Sigmoid colon (tissue), 6 donors: ENCODE measurements at regions not wholly inside any gene's neighbourhood (a gene's known extent, or its start where the extent isn't known, plus 50 kb on each side); places are given as distances from the start of the nearest gene placed in this dataset.

Experiments
- DNase-seq: peaks from one replicate; pipeline ENCODE4 v3.0.0-alpha.2; 2019
- H3K27ac ChIP-seq, 4 donors: fragments of 200-600 bp; sonication (generic); one replicate each; pipeline ENCODE4 v1.5.1; 2016 to 2019; ENCODE audit warnings: mild to moderate bottlenecking in 1 of 4
- H3K27me3 ChIP-seq, 3 donors: fragments of 200-600 bp; sonication (generic); one replicate each; pipeline ENCODE4 v1.5.1; 2019; ENCODE audit warnings: mild to moderate bottlenecking in 1 of 3
- H3K36me3 ChIP-seq, 4 donors: fragments of 200-600 bp; sonication (generic); one replicate each; pipeline ENCODE4 v1.5.1; 2016 to 2019
- H3K4me1 ChIP-seq, 4 donors: fragments of 200-600 bp; sonication (generic); one replicate each; pipeline ENCODE4 v1.5.1; 2017 to 2019
- H3K4me3 ChIP-seq, 4 donors: fragments of 200-600 bp; sonication (generic); one replicate each; pipeline ENCODE4 v1.5.1; 2017 to 2019; ENCODE audit warnings: mild to moderate bottlenecking in 2 of 4, moderate library complexity in 1 of 4
- H3K9me3 ChIP-seq, 4 donors: fragments of 200-600 bp in 3 of 4; sonication (generic) in 3 of 4; one replicate each; pipeline versions ENCODE4 v1.5.1 to v1.6.1; 2013 to 2019
- EP300 ChIP-seq, 4 donors: sonication (generic); formaldehyde crosslinking; IDR thresholded peaks; one replicate each; pipeline ENCODE4 v1.6.1; 2017; ENCODE audit warnings: antibody characterized with exemption in 4 of 4
- POLR2A ChIP-seq, 2 donors: fragments of 450-650 bp; IDR thresholded peaks; one replicate each; pipeline ENCODE4 v1.6.1; 2016; ENCODE audit warnings: antibody characterized with exemption in 2 of 2, mild to moderate bottlenecking in 2 of 2, moderate library complexity in 2 of 2
- POLR2AphosphoS5 ChIP-seq, 4 donors: sonication (generic); formaldehyde crosslinking; IDR thresholded peaks; one replicate each; pipeline ENCODE4 v1.6.1; 2017; ENCODE audit warnings: antibody characterized with exemption in 4 of 4
- WGBS, 2 donors: extraction: QIAGEN DNeasy Blood & Tissue Kit; methylation state at CpG; one replicate each; pipeline ENCODE4 v1.1.7; 2013; 5-methylcytosine and 5-hydroxymethylcytosine counted together
- intact Hi-C: fragments of 100-400 bp; cut with DNase I; formaldehyde crosslinking; loops from one replicate; pipeline ENCODE4 v1.15.1; 2023
- TF ChIP-seq, protein P1 (sequence below), 4 experiments: fragments of 450-650 bp in 3 of 4; fragments of 200-600 bp in 1 of 4; IDR thresholded peaks; one replicate each; pipeline ENCODE4 v1.5.1; 2016 to 2019; ENCODE audit warnings: antibody characterized with exemption in 4 of 4, mild to moderate bottlenecking in 3 of 4, moderate library complexity in 2 of 4
- donor health status: healthy with polysubstance abuse.
- donor health status: healthy.

DNA sequence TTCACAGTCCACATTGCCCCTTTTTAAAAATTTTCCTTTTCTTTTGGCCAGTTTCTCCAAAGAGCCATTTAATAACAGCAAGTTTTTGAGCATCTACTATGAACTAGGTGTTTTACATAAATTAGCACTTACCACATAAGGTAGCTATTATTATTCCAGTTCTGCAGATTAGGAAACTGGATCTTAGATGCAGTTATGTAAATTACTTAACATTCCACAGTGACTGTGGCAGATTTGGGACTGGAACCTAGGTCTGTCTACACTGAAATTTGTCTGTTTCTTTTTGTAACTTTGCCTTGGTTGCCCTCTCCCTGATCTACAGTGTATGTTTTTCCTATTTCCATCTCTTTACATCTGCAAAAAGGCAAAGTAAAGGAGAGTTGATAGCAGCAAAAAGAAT is 164.8 kb upstream of the ATP1B1 start:
- peaks cover 0 to 28% (median 12%) of the 10 kb centered on the region in 4 donors for H3K4me1 ChIP-seq
- intact Hi-C loops: no loop called here
- no peak for DNase-seq

DNA sequence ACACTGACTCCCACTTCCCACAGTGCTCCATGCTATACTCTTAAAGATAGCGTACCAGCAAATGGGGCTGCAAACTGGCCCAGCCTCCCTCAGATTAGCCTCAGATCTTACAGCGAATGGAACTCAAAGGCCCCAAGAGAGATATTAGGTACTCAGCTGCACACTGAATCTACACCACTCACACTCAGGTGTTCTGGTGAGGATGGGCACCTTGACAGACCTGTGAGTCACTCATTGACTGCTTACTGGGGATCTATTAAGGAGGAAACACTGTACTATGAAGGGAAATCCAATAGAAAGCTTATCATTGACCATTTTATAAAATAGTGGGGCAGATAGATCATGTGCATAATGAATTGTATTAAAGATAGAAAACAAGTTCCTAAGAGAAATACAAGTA is 164.3 kb upstream of the ATP1B1 start:
- WGBS, 2 donors: 96% methylated on average over 2 of the region's 2 CpGs
- H3K27me3 ChIP-seq: no peaks in the 10 kb centered on the region
- H3K4me3 ChIP-seq: no peak overlapping the region
- intact Hi-C loops: no loop called here
- no peak overlapping the region for H3K27ac ChIP-seq
- no peak for DNase-seq
- H3K4me1 ChIP-seq: peaks cover 0 to 28% (median 12%) of the 10 kb centered on the region in 4 donors
- no peaks in the 10 kb centered on the region for H3K9me3 ChIP-seq
- H3K36me3 ChIP-seq: no peaks in the 10 kb centered on the region
- TF ChIP-seq EP300 (IDR thresholded peaks at IDR 0.05): no peak

More for the DNA sequence above, 164.8 kb upstream of the ATP1B1 start:
- Histone ChIP-seq H3K36me3 (no peaks in the 10 kb centered on the region), H3K27ac (no peak overlapping the region), H3K4me3 (no peak overlapping the region), H3K9me3 (no peaks in the 10 kb centered on the region), H3K27me3 (no peaks in the 10 kb centered on the region)
- TF ChIP-seq POLR2A (IDR thresholded peaks at IDR 0.05) (no peak), EP300 (IDR thresholded peaks at IDR 0.05) (no peak), POLR2AphosphoS5 (IDR thresholded peaks at IDR 0.05) (no peak)
- TF ChIP-seq, protein P1, sequence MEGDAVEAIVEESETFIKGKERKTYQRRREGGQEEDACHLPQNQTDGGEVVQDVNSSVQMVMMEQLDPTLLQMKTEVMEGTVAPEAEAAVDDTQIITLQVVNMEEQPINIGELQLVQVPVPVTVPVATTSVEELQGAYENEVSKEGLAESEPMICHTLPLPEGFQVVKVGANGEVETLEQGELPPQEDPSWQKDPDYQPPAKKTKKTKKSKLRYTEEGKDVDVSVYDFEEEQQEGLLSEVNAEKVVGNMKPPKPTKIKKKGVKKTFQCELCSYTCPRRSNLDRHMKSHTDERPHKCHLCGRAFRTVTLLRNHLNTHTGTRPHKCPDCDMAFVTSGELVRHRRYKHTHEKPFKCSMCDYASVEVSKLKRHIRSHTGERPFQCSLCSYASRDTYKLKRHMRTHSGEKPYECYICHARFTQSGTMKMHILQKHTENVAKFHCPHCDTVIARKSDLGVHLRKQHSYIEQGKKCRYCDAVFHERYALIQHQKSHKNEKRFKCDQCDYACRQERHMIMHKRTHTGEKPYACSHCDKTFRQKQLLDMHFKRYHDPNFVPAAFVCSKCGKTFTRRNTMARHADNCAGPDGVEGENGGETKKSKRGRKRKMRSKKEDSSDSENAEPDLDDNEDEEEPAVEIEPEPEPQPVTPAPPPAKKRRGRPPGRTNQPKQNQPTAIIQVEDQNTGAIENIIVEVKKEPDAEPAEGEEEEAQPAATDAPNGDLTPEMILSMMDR (IDR thresholded peaks at IDR 0.05): no peak

GRCh38 chr1:168945870-168946269 is 160.6 kb upstream of the ATP1B1 start:
- DNase-seq: peak; percentile 82
- Histone ChIP-seq H3K4me1 (peaks cover 0 to 28% (median 12%) of the 10 kb centered on the region in 4 donors), H3K9me3 (no peaks in the 10 kb centered on the region), H3K36me3 (no peaks in the 10 kb centered on the region), H3K27ac (peak overlapping the region; percentile 39 to 61 (median 56)), H3K27me3 (no peaks in the 10 kb centered on the region), H3K4me3 (no peak overlapping the region)
- no peak for TF ChIP-seq POLR2AphosphoS5 (IDR thresholded peaks at IDR 0.05)
- TF ChIP-seq, protein P1 (IDR thresholded peaks at IDR 0.05): no peak
- WGBS, 2 donors: 22 to 55% methylated on average over 3 of the region's 3 CpGs
- intact Hi-C loops: no loop called here

DNA sequence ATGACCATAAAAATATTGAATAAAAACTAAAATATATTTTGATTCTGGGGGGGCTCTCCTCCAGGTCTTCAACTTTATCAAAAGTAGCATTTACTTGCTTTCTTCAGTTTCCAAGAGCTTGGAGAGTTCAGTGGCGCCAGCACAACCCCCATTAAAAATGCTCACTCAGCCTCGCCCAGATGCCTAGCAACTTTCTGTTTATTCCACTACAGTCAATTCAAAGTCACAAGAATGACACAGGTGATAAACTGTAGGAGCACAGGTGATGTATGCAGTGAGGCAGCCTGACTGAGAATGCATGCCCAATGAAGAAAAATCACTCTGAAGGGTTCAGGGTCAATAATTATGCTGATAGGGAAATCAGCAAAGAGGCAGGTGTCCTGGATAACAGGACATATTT is 159.4 kb upstream of the ATP1B1 start:
- H3K4me3 ChIP-seq: no peak overlapping the region
- H3K9me3 ChIP-seq: no peaks in the 10 kb centered on the region
- H3K4me1 ChIP-seq: peaks cover 0 to 28% (median 12%) of the 10 kb centered on the region in 4 donors
- 28 to 71% methylated on average over 2 of the region's 2 CpGs for WGBS, 2 donors
- H3K27me3 ChIP-seq: no peaks in the 10 kb centered on the region
- DNase-seq: no peak
- H3K36me3 ChIP-seq: no peaks in the 10 kb centered on the region
- no peak overlapping the region for H3K27ac ChIP-seq
- intact Hi-C loops: no loop called here
- no peak for TF ChIP-seq POLR2A (IDR thresholded peaks at IDR 0.05)
- no peak for TF ChIP-seq EP300 (IDR thresholded peaks at IDR 0.05)

GRCh38 chr1:168949672-168950071 is 156.8 kb upstream of the ATP1B1 start:
- Histone ChIP-seq H3K4me1 (peaks cover 0 to 15% (median 12%) of the 10 kb centered on the region in 4 donors), H3K27me3 (no peaks in the 10 kb centered on the region), H3K9me3 (no peaks in the 10 kb centered on the region), H3K36me3 (no peaks in the 10 kb centered on the region), H3K27ac (no peak overlapping the region), H3K4me3 (no peak overlapping the region)
- no peak for DNase-seq
- TF ChIP-seq EP300 (IDR thresholded peaks at IDR 0.05): no peak
- TF ChIP-seq POLR2AphosphoS5 (IDR thresholded peaks at IDR 0.05): no peak
- TF ChIP-seq, protein P1 (IDR thresholded peaks at IDR 0.05): no peak
- intact Hi-C loops: no loop called here

DNA sequence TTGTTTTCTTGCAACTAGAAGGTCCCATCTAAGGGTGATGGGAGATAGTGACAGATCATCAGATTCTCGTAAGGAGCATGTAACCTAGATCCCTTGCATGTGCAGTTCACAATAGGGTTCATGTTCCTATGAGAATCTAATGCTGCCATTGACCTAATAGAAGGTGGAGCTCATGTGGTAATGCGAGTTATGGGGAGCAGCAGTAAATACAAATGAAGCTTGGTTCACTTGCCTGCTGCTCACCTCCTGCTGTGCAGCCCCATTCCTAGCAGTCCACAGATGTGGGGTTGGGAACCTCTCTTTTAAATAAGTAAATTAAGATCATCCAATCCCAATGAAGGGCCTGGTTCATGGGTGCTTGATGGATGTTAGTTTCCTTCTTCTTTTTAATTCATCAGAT is 148.7 kb upstream of the ATP1B1 start:
- no peaks in the 10 kb centered on the region for H3K4me1 ChIP-seq
- H3K27me3 ChIP-seq: no peaks in the 10 kb centered on the region
- no peaks in the 10 kb centered on the region for H3K36me3 ChIP-seq
- no peak overlapping the region for H3K4me3 ChIP-seq
- TF ChIP-seq, protein P1 (IDR thresholded peaks at IDR 0.05): no peak
- TF ChIP-seq EP300 (IDR thresholded peaks at IDR 0.05): no peak
- no peak for TF ChIP-seq POLR2A (IDR thresholded peaks at IDR 0.05)
- no peak for TF ChIP-seq POLR2AphosphoS5 (IDR thresholded peaks at IDR 0.05)
- 92 to 95% methylated on average over 2 of the region's 2 CpGs for WGBS, 2 donors
- no peak for DNase-seq
- intact Hi-C loops: no loop called here
- H3K27ac ChIP-seq: no peak overlapping the region
- H3K9me3 ChIP-seq: no peaks in the 10 kb centered on the region
